GM12878 (cell line): ENCODE measurements at regions not wholly inside any gene's neighbourhood (a gene's known extent, or its start where the extent isn't known, plus 50 kb on each side); places are given as distances from the start of the nearest gene placed in this dataset.

Experiments used
- BRCA1 ChIP-seq: IDR thresholded peaks from 2 replicates; pipeline ENCODE4 v1.6.1; 2011; ENCODE audit warnings: low read depth, low read length, improper control_type of control experiment
- HDAC6 ChIP-seq: fragments of 200-600 bp; sonication (generic); IDR thresholded peaks from one replicate; pipeline ENCODE4 v1.8.0; 2017; ENCODE audit warnings: antibody characterized with exemption; ENCODE audit not compliant: unreplicated experiment
- MEF2A ChIP-seq: IDR thresholded peaks from 2 replicates; pipeline ENCODE4 v1.6.1; 2011; ENCODE audit warnings: low read depth, mild to moderate bottlenecking, low read length, moderate library complexity; ENCODE audit not compliant: insufficient read depth
- MXI1 ChIP-seq: fragments of 150-350 bp; IDR thresholded peaks from 2 replicates; pipeline ENCODE4 v1.6.1; 2011; ENCODE audit warnings: low read depth, mild to moderate bottlenecking, inconsistent platforms, low read length, improper control_type of control experiment
- POLR2AphosphoS2 ChIP-seq: IDR thresholded peaks from 2 replicates; pipeline ENCODE4 v1.6.1; 2011; ENCODE audit warnings: low read depth, mild to moderate bottlenecking, low read length, improper control_type of control experiment, moderate library complexity
- RAD21 ChIP-seq: IDR thresholded peaks from 2 replicates; pipeline ENCODE4 v1.6.1; 2011; ENCODE audit warnings: mild to moderate bottlenecking, low read depth, low read length, moderate library complexity; ENCODE audit not compliant: insufficient read depth
- SIX5 ChIP-seq: IDR thresholded peaks from 2 replicates; pipeline ENCODE4 v1.6.1; 2011; ENCODE audit warnings: mild to moderate bottlenecking, low read depth, low read length, moderate library complexity; ENCODE audit not compliant: severe bottlenecking
- TAF1 ChIP-seq: IDR thresholded peaks from 2 replicates; pipeline ENCODE4 v1.6.1; 2011; ENCODE audit warnings: mild to moderate bottlenecking, low read depth, low read length, borderline replicate concordance
- TF ChIP-seq, protein P1 (sequence below), 3 experiments: IDR thresholded peaks in 2 of 3; conservative IDR thresholded peaks in 1 of 3; 2 replicates each; pipeline ENCODE4 v1.5.1; 2011; ENCODE audit warnings: low read depth in 3 of 3, low read length in 3 of 3, mild to moderate bottlenecking in 3 of 3, control low read depth in 2 of 3, moderate library complexity in 2 of 3, inconsistent platforms in 1 of 3, mixed read lengths in 1 of 3; ENCODE audit not compliant: control insufficient read depth in 2 of 3, insufficient read depth in 1 of 3; ENCODE audit errors: extremely low read depth in 1 of 3
- TF ChIP-seq, protein P2 (sequence below): fragments of 450-650 bp; IDR thresholded peaks from 2 replicates; pipeline ENCODE4 v1.6.1; 2017; ENCODE audit warnings: mild to moderate bottlenecking
- TF ChIP-seq, protein P3 (sequence below): IDR thresholded peaks from 2 replicates; pipeline ENCODE4 v1.6.1; 2012; ENCODE audit warnings: mild to moderate bottlenecking, low read depth, low read length

DNA sequence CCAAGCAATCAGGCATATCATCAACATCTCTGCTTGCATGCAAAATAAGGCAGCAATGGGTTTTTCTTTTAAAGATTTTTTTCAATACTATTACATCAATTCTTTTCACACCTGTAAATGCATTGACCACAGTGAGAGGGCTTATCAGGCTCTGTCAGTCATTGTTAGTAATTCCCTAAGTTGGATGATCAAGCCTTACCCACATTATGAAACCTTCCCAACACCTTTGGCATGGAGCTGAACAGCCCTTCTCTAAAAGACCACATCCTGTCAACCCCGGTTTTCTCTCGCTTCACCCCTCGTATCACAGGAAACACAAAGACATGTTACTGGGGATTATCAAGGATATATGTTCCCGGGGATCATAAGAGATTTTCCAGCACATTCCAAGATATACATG lies 135.2 kb upstream of the SLC24A5 start:
- TF ChIP-seq TAF1 (no peak), SIX5 (no peak), MEF2A (no peak), HDAC6 (no peak), POLR2AphosphoS2 (no peak), MXI1 (no peak), BRCA1 (no peak), RAD21 (no peak)
- TF ChIP-seq, protein P1, sequence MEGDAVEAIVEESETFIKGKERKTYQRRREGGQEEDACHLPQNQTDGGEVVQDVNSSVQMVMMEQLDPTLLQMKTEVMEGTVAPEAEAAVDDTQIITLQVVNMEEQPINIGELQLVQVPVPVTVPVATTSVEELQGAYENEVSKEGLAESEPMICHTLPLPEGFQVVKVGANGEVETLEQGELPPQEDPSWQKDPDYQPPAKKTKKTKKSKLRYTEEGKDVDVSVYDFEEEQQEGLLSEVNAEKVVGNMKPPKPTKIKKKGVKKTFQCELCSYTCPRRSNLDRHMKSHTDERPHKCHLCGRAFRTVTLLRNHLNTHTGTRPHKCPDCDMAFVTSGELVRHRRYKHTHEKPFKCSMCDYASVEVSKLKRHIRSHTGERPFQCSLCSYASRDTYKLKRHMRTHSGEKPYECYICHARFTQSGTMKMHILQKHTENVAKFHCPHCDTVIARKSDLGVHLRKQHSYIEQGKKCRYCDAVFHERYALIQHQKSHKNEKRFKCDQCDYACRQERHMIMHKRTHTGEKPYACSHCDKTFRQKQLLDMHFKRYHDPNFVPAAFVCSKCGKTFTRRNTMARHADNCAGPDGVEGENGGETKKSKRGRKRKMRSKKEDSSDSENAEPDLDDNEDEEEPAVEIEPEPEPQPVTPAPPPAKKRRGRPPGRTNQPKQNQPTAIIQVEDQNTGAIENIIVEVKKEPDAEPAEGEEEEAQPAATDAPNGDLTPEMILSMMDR (IDR thresholded peaks at IDR 0.05 in 2 of 3, conservative IDR thresholded peaks at IDR 0.05 in 1 of 3; ENCODE audit: control insufficient read depth in 2 of 3, extremely low read depth in 1 of 3, insufficient read depth in 1 of 3, low read depth in 3 of 3, low read length in 3 of 3) = no peak
- TF ChIP-seq, protein P2, sequence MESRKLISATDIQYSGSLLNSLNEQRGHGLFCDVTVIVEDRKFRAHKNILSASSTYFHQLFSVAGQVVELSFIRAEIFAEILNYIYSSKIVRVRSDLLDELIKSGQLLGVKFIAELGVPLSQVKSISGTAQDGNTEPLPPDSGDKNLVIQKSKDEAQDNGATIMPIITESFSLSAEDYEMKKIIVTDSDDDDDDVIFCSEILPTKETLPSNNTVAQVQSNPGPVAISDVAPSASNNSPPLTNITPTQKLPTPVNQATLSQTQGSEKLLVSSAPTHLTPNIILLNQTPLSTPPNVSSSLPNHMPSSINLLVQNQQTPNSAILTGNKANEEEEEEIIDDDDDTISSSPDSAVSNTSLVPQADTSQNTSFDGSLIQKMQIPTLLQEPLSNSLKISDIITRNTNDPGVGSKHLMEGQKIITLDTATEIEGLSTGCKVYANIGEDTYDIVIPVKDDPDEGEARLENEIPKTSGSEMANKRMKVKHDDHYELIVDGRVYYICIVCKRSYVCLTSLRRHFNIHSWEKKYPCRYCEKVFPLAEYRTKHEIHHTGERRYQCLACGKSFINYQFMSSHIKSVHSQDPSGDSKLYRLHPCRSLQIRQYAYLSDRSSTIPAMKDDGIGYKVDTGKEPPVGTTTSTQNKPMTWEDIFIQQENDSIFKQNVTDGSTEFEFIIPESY = no peak
- TF ChIP-seq, protein P3, sequence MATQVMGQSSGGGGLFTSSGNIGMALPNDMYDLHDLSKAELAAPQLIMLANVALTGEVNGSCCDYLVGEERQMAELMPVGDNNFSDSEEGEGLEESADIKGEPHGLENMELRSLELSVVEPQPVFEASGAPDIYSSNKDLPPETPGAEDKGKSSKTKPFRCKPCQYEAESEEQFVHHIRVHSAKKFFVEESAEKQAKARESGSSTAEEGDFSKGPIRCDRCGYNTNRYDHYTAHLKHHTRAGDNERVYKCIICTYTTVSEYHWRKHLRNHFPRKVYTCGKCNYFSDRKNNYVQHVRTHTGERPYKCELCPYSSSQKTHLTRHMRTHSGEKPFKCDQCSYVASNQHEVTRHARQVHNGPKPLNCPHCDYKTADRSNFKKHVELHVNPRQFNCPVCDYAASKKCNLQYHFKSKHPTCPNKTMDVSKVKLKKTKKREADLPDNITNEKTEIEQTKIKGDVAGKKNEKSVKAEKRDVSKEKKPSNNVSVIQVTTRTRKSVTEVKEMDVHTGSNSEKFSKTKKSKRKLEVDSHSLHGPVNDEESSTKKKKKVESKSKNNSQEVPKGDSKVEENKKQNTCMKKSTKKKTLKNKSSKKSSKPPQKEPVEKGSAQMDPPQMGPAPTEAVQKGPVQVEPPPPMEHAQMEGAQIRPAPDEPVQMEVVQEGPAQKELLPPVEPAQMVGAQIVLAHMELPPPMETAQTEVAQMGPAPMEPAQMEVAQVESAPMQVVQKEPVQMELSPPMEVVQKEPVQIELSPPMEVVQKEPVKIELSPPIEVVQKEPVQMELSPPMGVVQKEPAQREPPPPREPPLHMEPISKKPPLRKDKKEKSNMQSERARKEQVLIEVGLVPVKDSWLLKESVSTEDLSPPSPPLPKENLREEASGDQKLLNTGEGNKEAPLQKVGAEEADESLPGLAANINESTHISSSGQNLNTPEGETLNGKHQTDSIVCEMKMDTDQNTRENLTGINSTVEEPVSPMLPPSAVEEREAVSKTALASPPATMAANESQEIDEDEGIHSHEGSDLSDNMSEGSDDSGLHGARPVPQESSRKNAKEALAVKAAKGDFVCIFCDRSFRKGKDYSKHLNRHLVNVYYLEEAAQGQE = no peak
